Gastroesophageal sphincter (tissue), 4 donors: ENCODE measurements at regions not wholly inside any gene's neighbourhood (a gene's known extent, or its start where the extent isn't known, plus 50 kb on each side); places are given as distances from the start of the nearest gene placed in this dataset.

ENCODE experiments used
- ATAC-seq: fragments of 150-250 bp; one replicate; pipeline ENCODE4 v1.9.1; 2016; ENCODE audit warnings: mild to moderate bottlenecking, moderate library complexity
- H3K27ac ChIP-seq, 4 donors: fragments of 200-600 bp; sonication (generic) in 3 of 4; 1 replicate in 3 of 4; 2 replicates in 1 of 4; pipeline ENCODE4 v1.5.1; 2016 to 2019
- H3K27me3 ChIP-seq: fragments of 200-600 bp; sonication (generic); one replicate; pipeline ENCODE4 v1.5.1; 2019
- H3K36me3 ChIP-seq, 2 donors: fragments of 200-600 bp; sonication (generic); one replicate each; pipeline ENCODE4 v1.5.1; 2019; ENCODE audit warnings: control low read depth in 1 of 2
- H3K4me1 ChIP-seq, 3 donors: fragments of 200-600 bp; sonication (generic); 1 replicate in 2 of 3; 2 replicates in 1 of 3; pipeline ENCODE4 v1.5.1; 2016 to 2019; ENCODE audit warnings: control low read depth in 2 of 3
- H3K4me3 ChIP-seq, 2 donors: fragments of 200-600 bp; sonication (generic); one replicate each; pipeline ENCODE4 v1.5.1; 2019; ENCODE audit warnings: mild to moderate bottlenecking in 1 of 2, moderate library complexity in 1 of 2
- H3K9me3 ChIP-seq, 3 donors: fragments of 200-600 bp; sonication (generic); one replicate each; pipeline ENCODE4 v1.5.1; 2017 to 2019; ENCODE audit warnings: control low read depth in 2 of 3
- CTCF ChIP-seq, 4 experiments: fragments of 200-600 bp in 2 of 4; fragments of 450-650 bp in 2 of 4; sonication (generic) in 1 of 4; IDR thresholded peaks; one replicate each; pipeline ENCODE4 v1.5.1; 2017 to 2019; ENCODE audit warnings: antibody characterized with exemption in 4 of 4, mild to moderate bottlenecking in 2 of 4, moderate library complexity in 2 of 4
- EP300 ChIP-seq: sonication (generic); formaldehyde crosslinking; IDR thresholded peaks from one replicate; pipeline ENCODE4 v1.6.1; 2017; ENCODE audit warnings: antibody characterized with exemption, mild to moderate bottlenecking
- POLR2A ChIP-seq, 2 donors: fragments of 450-650 bp; IDR thresholded peaks; one replicate each; pipeline ENCODE4 v1.6.1; 2017; ENCODE audit warnings: antibody characterized with exemption in 2 of 2, mild to moderate bottlenecking in 2 of 2, moderate library complexity in 1 of 2
- POLR2AphosphoS5 ChIP-seq: sonication (generic); formaldehyde crosslinking; IDR thresholded peaks from one replicate; pipeline ENCODE4 v1.6.1; 2017; ENCODE audit warnings: antibody characterized with exemption
- WGBS, 2 donors: methylation state at CpG; one replicate each; pipeline ENCODE4 v1.1.5; 2018; ENCODE audit warnings: low coverage in 1 of 2; 5-methylcytosine and 5-hydroxymethylcytosine counted together

- H3K4me1 ChIP-seq, result no peaks in the 10 kb centered on the region
- no peaks in the 10 kb centered on the region for H3K27me3 ChIP-seq
- H3K4me3 ChIP-seq, result no peak overlapping the region
- H3K36me3 ChIP-seq, result no peaks in the 10 kb centered on the region
- no peak for TF ChIP-seq CTCF (IDR thresholded peaks at IDR 0.05)
- no peak for TF ChIP-seq POLR2A (IDR thresholded peaks at IDR 0.05)
- TF ChIP-seq EP300, result no peak
- TF ChIP-seq POLR2AphosphoS5, result no peak
- no peaks in the 10 kb centered on the region for H3K9me3 ChIP-seq
- 91% methylated on average over 1 of the region's 1 CpG for WGBS, 2 donors
- no peak overlapping the region for H3K27ac ChIP-seq
- no peak for ATAC-seq
These were observed 102.9 kb upstream of the MARCKS start for GRCh38 chr6:113754291-113754690.

GRCh38 chr6:113755449-113756289 lies 101.5 kb upstream of the MARCKS start:
- Histone ChIP-seq H3K27me3 (no peaks in the 10 kb centered on the region), H3K4me3 (no peak overlapping the region), H3K4me1 (no peaks in the 10 kb centered on the region), H3K9me3 (no peaks in the 10 kb centered on the region), H3K27ac (no peak overlapping the region), H3K36me3 (no peaks in the 10 kb centered on the region)
- TF ChIP-seq CTCF (IDR thresholded peaks at IDR 0.05), result no peak
- no peak for TF ChIP-seq EP300
- no peak for TF ChIP-seq POLR2A (IDR thresholded peaks at IDR 0.05)
- no peak for TF ChIP-seq POLR2AphosphoS5
- 77 to 80% methylated on average over 2 to 4 of the region's 4 CpGs for WGBS, 2 donors
- ATAC-seq, result no peak

- H3K36me3 ChIP-seq, result no peaks in the 10 kb centered on the region
- H3K4me3 ChIP-seq, result no peak overlapping the region
- WGBS, 2 donors, result 89 to 100% methylated on average over 2 of the region's 2 CpGs
- no peaks in the 10 kb centered on the region for H3K4me1 ChIP-seq
- no peak for TF ChIP-seq POLR2AphosphoS5
- no peak for TF ChIP-seq POLR2A (IDR thresholded peaks at IDR 0.05)
- TF ChIP-seq EP300, result no peak
- no peak for TF ChIP-seq CTCF (IDR thresholded peaks at IDR 0.05)
- no peaks in the 10 kb centered on the region for H3K27me3 ChIP-seq
- H3K9me3 ChIP-seq, result no peaks in the 10 kb centered on the region
- no peak for ATAC-seq
- no peak overlapping the region for H3K27ac ChIP-seq
These were observed 100.9 kb upstream of the MARCKS start for GRCh38 chr6:113756290-113756665.

GRCh38 chr6:113758214-113758613 lies 98.9 kb upstream of the MARCKS start:
- Histone ChIP-seq H3K4me3 (no peak overlapping the region), H3K36me3 (no peaks in the 10 kb centered on the region), H3K27ac (no peak overlapping the region), H3K9me3 (no peaks in the 10 kb centered on the region), H3K4me1 (no peaks in the 10 kb centered on the region), H3K27me3 (no peaks in the 10 kb centered on the region)
- 78 to 83% methylated on average over 6 to 7 of the region's 7 CpGs for WGBS, 2 donors
- TF ChIP-seq CTCF (IDR thresholded peaks at IDR 0.05) (no peak), POLR2AphosphoS5 (no peak), POLR2A (IDR thresholded peaks at IDR 0.05) (no peak), EP300 (no peak)
- no peak for ATAC-seq
